PC-9 (cell line): ENCODE measurements at regions not wholly inside any gene's neighbourhood (a gene's known extent, or its start where the extent isn't known, plus 50 kb on each side); places are given as distances from the start of the nearest gene placed in this dataset.

Source experiments
- BruUV-seq: library from RNA; stranded (reverse); fragments of 400-500 nt; replicated peaks from 2 replicates; lab custom pipeline; 2021; lab: Mats Ljungman, UMichigan
- CTCF ChIA-PET: fragments of 300-600 bp; sonication (Branson Sonifier 250); formaldehyde crosslinking; loops from one replicate; lab custom pipeline; 2022; ENCODE audit warnings: antibody characterized with exemption; lab: Charles Lee
- POLR2A ChIA-PET: fragments of 300-600 bp; sonication (Branson Sonifier 250); formaldehyde crosslinking; loops from one replicate; lab custom pipeline; 2022; ENCODE audit warnings: antibody characterized with exemption; ENCODE audit not compliant: unreplicated experiment; lab: Charles Lee
- DNase-seq, 2 experiments: peaks; one replicate each; pipeline versions ENCODE4 v3.0.0 to v3.0.0-alpha.2; 2015 to 2022; ENCODE audit warnings: mixed read lengths in 1 of 2
- H2AFZ ChIP-seq: fragments of 200-600 bp; sonication (generic); 2 replicates; pipeline ENCODE4 v1.8.1; 2017; ENCODE audit warnings: antibody characterized with exemption
- H3F3A ChIP-seq: fragments of 200-600 bp; sonication (generic); 2 replicates; pipeline ENCODE4 v1.8.1; 2017; ENCODE audit warnings: antibody characterized with exemption, mild to moderate bottlenecking, low read depth; ENCODE audit not compliant: insufficient read depth
- H3K27ac ChIP-seq: fragments of 200-600 bp; sonication (generic); 2 replicates; pipeline ENCODE4 v1.6.1; 2016; ENCODE audit warnings: mixed run types
- H3K27me3 ChIP-seq: fragments of 200-600 bp; sonication (generic); 2 replicates; pipeline ENCODE4 v1.6.1; 2016; ENCODE audit warnings: low read depth, mixed run types; ENCODE audit not compliant: insufficient read depth
- H3K36me3 ChIP-seq: fragments of 200-600 bp; sonication (generic); 2 replicates; pipeline ENCODE4 v1.6.1; 2016; ENCODE audit warnings: low read depth, mixed run types
- H3K4me1 ChIP-seq: fragments of 200-600 bp; sonication (generic); replicated peaks from 2 replicates; pipeline ENCODE4 v1.6.1; 2016; ENCODE audit warnings: mixed run types; ENCODE audit not compliant: insufficient read depth
- H3K4me2 ChIP-seq: fragments of 200-600 bp; sonication (generic); 2 replicates; pipeline ENCODE4 v1.6.1; 2017; ENCODE audit warnings: mixed run types
- H3K4me3 ChIP-seq: fragments of 200-600 bp; sonication (generic); 2 replicates; pipeline ENCODE4 v1.6.1; 2016; ENCODE audit warnings: mixed run types
- H3K79me2 ChIP-seq: fragments of 200-600 bp; sonication (generic); 2 replicates; pipeline ENCODE4 v1.6.1; 2017; ENCODE audit warnings: low read depth, mixed run types
- H3K9me2 ChIP-seq: fragments of 200-600 bp; sonication (generic); 2 replicates; pipeline ENCODE4 v1.8.1; 2017; ENCODE audit warnings: mild to moderate bottlenecking; ENCODE audit not compliant: insufficient read depth
- H3K9me3 ChIP-seq: fragments of 200-600 bp; sonication (generic); 2 replicates; pipeline ENCODE4 v1.8.1; 2016; ENCODE audit warnings: low read depth; ENCODE audit not compliant: insufficient read depth
- H4K20me1 ChIP-seq: fragments of 200-600 bp; sonication (generic); 2 replicates; pipeline ENCODE4 v1.8.1; 2017; ENCODE audit not compliant: insufficient read depth
- EZH2 ChIP-seq: fragments of 200-600 bp; sonication (generic); IDR thresholded peaks from 2 replicates; pipeline ENCODE4 v1.8.0; 2017; ENCODE audit warnings: antibody characterized with exemption, low read depth
- intact Hi-C: fragments of 100-400 bp; cut with micrococcal nuclease; formaldehyde crosslinking; loops from one replicate; pipeline ENCODE4 v1.10.0; 2022; ENCODE audit not compliant: unreplicated experiment
- TF ChIP-seq, protein P1 (sequence below): fragments of 200-600 bp; sonication (generic); conservative IDR thresholded peaks from 2 replicates; pipeline ENCODE4 v1.6.1; 2017; ENCODE audit warnings: mixed run types, antibody characterized with exemption, mild to moderate bottlenecking, moderate library complexity

- no TSS peak for BruUV-seq
- intact Hi-C loops, result no loop called here
- DNase-seq, result no peak
- Histone ChIP-seq H3K4me1 (peaks cover 70% of the 10 kb centered on the region), H3K9me2 (no peaks in the 10 kb centered on the region), H4K20me1 (no peaks in the 10 kb centered on the region), H3F3A (peaks cover 25% of the 10 kb centered on the region; the same call in 1 of the 2 replicates), H3K4me2 (peak overlapping the region; percentile 51), H3K27me3 (no peaks in the 10 kb centered on the region), H2AFZ (no peak overlapping the region), H3K36me3 (no peaks in the 10 kb centered on the region), H3K79me2 (no peaks in the 10 kb centered on the region), H3K4me3 (no peak overlapping the region), H3K27ac (peak overlapping the region; percentile 63), H3K9me3 (no peaks in the 10 kb centered on the region)
- no peak for TF ChIP-seq EZH2
- TF ChIP-seq, protein P1, sequence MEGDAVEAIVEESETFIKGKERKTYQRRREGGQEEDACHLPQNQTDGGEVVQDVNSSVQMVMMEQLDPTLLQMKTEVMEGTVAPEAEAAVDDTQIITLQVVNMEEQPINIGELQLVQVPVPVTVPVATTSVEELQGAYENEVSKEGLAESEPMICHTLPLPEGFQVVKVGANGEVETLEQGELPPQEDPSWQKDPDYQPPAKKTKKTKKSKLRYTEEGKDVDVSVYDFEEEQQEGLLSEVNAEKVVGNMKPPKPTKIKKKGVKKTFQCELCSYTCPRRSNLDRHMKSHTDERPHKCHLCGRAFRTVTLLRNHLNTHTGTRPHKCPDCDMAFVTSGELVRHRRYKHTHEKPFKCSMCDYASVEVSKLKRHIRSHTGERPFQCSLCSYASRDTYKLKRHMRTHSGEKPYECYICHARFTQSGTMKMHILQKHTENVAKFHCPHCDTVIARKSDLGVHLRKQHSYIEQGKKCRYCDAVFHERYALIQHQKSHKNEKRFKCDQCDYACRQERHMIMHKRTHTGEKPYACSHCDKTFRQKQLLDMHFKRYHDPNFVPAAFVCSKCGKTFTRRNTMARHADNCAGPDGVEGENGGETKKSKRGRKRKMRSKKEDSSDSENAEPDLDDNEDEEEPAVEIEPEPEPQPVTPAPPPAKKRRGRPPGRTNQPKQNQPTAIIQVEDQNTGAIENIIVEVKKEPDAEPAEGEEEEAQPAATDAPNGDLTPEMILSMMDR, result no peak
- CTCF ChIA-PET, result no interaction called here
- POLR2A ChIA-PET, result no interaction called here
Observed at GRCh38 chr10:110365356-110366143, 60.8 kb upstream of the SMNDC1 start.

DNA sequence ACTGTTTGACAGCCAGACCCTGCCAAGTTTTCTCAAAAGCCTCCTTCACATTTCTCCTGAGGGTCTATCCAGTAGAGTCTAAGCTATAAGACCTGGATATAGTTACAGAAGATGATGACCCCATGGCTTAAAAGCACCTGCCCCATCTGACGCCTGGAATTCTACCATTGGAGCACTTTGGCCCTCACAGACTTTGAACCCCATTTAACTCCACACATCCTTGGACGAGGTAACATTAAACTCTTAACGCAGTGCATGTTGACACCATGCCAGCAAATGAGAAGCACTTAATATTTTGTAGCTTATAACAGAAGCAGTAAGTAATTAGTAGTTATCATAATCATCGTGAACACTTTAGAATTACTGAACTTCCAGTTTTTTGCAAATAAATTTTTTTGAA lies 61.9 kb upstream of the SMNDC1 start:
- no peak overlapping the region for H3K4me3 ChIP-seq
- H3K4me2 ChIP-seq, result no peak overlapping the region
- ChIA-PET CTCF (no interaction called here), POLR2A (no interaction called here)
- no peaks in the 10 kb centered on the region for H4K20me1 ChIP-seq
- DNase-seq, result no peak
- BruUV-seq, result no TSS peak
- intact Hi-C loops, result no loop called here
- TF ChIP-seq, protein P1, result no peak
- peaks cover 21% of the 10 kb centered on the region; the same call in 1 of the 2 replicates for H3F3A ChIP-seq
- H3K27me3 ChIP-seq, result no peaks in the 10 kb centered on the region
- no peaks in the 10 kb centered on the region for H3K9me2 ChIP-seq
- peaks cover 59% of the 10 kb centered on the region for H3K4me1 ChIP-seq
- H3K36me3 ChIP-seq, result no peaks in the 10 kb centered on the region
- no peaks in the 10 kb centered on the region for H3K79me2 ChIP-seq
- no peak overlapping the region for H2AFZ ChIP-seq
- no peaks in the 10 kb centered on the region for H3K9me3 ChIP-seq
- H3K27ac ChIP-seq, result no peak overlapping the region

GRCh38 chr10:110368002-110368401 lies 63.3 kb upstream of the SMNDC1 start:
- Histone ChIP-seq H3F3A (peaks cover 21% of the 10 kb centered on the region; the same call in 1 of the 2 replicates), H3K79me2 (no peaks in the 10 kb centered on the region), H3K27me3 (no peaks in the 10 kb centered on the region), H2AFZ (no peak overlapping the region), H3K36me3 (no peaks in the 10 kb centered on the region), H3K4me3 (no peak overlapping the region), H3K9me2 (no peaks in the 10 kb centered on the region), H3K4me1 (peaks cover 64% of the 10 kb centered on the region), H3K27ac (peak overlapping the region; percentile 62; the same call in 1 of the 2 replicates), H3K4me2 (peak overlapping the region; percentile 43; the same call in 1 of the 2 replicates), H4K20me1 (no peaks in the 10 kb centered on the region), H3K9me3 (no peaks in the 10 kb centered on the region)
- no TSS peak for BruUV-seq
- TF ChIP-seq EZH2, result no peak
- TF ChIP-seq, protein P1, result no peak
- no peak for DNase-seq
- POLR2A ChIA-PET, result no interaction called here
- intact Hi-C loops, result no loop called here
- CTCF ChIA-PET, result interaction anchor here (0.7 kb wide), 1 partner anchor 33 kb away, joined by 3 read pairs; no protein-coding TSS in a partner anchor
